ENCODE measurements at regions not wholly inside any gene's neighbourhood (a gene's known extent, or its start where the extent isn't known, plus 50 kb on each side); places are given as distances from the start of the nearest gene placed in this dataset.

DNA sequence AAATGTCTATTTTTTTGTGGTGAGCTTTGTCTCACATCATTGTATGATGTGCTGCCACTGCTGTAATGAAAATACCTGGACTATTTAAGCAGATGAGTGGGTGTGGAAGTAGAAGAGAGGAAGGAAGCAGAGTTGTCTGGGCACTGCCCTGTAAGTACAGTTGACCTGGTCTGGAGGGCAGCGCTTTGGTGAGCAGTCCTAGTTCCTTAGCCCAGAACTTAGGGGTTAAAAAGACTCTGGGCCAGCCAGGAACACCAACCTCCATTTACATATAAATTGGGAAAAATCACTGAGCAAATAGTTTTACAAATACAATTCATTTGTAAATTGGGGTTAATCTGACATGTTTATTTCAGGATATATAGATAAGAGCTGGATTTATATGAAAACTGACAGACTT, 347.1 kb upstream of the FAT1 start:
- no CpG with 5 or more reads among the region's 1 CpG for WGBS, 2 experiments (ENCODE audit: extremely low coverage in 2 of 2, insufficient read length in 1 of 2)
- H4K5ac ChIP-seq (ENCODE audit: low read depth, low read length) = no peak overlapping the region
- no peak overlapping the region for H3K18ac ChIP-seq (ENCODE audit: low read depth, low read length)
- H3K4ac ChIP-seq (ENCODE audit: low read depth, low read length) = no peak overlapping the region
- DNase-seq (no peak), ATAC-seq (ENCODE audit: low read depth) (no peak)
- no peaks in the 10 kb centered on the region for H3K27me3 ChIP-seq (ENCODE audit: control insufficient read depth, insufficient read depth, low read length)
- CTCF ChIA-PET = no interaction called here
- H3K4me3 ChIP-seq (ENCODE audit: insufficient read depth, low read depth, low read length) = no peak overlapping the region
- dilution Hi-C loops (cut with HindIII; ENCODE audit: low sequenced_read_pairs, unreplicated experiment) (no loop called here), in situ Hi-C loops (cut with MboI; ENCODE audit: low sequenced_read_pairs) (no loop called here), intact Hi-C loops (cut with micrococcal nuclease) (no loop called here)
- H2BK15ac ChIP-seq (ENCODE audit: low read depth, low read length) = no peak overlapping the region
- H2BK120ac ChIP-seq (ENCODE audit: low read depth, low read length) = no peak overlapping the region
- H3K4me1 ChIP-seq (ENCODE audit: control insufficient read depth, insufficient read depth, low read length) = no peaks in the 10 kb centered on the region; the same call in 1 of the 2 replicates
- POLR2A ChIA-PET (ENCODE audit: unreplicated experiment) = no interaction called here
- no peak overlapping the region for H4K8ac ChIP-seq (ENCODE audit: low read depth in 2 of 2, low read length in 2 of 2)
- BruUV-seq (replicated peaks) = no TSS peak
- no peak overlapping the region for H3K14ac ChIP-seq (replicated peaks; ENCODE audit: low read depth, low read length)
- H3K4me2 ChIP-seq (ENCODE audit: low read depth, low read length) = no peak overlapping the region
- H3K36me3 ChIP-seq (ENCODE audit: control insufficient read depth, insufficient read depth, low read length) = no peaks in the 10 kb centered on the region
- H2AK5ac ChIP-seq (ENCODE audit: low read depth, low read length) = no peak overlapping the region
- no peak overlapping the region for H3K9ac ChIP-seq (ENCODE audit: low read depth, low read length)
- no peaks in the 10 kb centered on the region for H3K9me3 ChIP-seq (ENCODE audit: control insufficient read depth, insufficient read depth, low read length)
- H2AFZ ChIP-seq (replicated peaks; ENCODE audit: low read length, poor library complexity) = no peak overlapping the region
- no peaks in the 10 kb centered on the region for H4K20me1 ChIP-seq (ENCODE audit: insufficient read depth, low read length)
- no peak overlapping the region for H4K91ac ChIP-seq (ENCODE audit: insufficient read depth, low read depth, low read length)
- no peak overlapping the region for H3K23ac ChIP-seq (ENCODE audit: low read depth, low read length)
- no peak overlapping the region for H2BK5ac ChIP-seq (ENCODE audit: low read depth, low read length, poor library complexity, severe bottlenecking)
- no peak overlapping the region for H2BK20ac ChIP-seq (ENCODE audit: low read depth, low read length)
- TF ChIP-seq, protein P1, sequence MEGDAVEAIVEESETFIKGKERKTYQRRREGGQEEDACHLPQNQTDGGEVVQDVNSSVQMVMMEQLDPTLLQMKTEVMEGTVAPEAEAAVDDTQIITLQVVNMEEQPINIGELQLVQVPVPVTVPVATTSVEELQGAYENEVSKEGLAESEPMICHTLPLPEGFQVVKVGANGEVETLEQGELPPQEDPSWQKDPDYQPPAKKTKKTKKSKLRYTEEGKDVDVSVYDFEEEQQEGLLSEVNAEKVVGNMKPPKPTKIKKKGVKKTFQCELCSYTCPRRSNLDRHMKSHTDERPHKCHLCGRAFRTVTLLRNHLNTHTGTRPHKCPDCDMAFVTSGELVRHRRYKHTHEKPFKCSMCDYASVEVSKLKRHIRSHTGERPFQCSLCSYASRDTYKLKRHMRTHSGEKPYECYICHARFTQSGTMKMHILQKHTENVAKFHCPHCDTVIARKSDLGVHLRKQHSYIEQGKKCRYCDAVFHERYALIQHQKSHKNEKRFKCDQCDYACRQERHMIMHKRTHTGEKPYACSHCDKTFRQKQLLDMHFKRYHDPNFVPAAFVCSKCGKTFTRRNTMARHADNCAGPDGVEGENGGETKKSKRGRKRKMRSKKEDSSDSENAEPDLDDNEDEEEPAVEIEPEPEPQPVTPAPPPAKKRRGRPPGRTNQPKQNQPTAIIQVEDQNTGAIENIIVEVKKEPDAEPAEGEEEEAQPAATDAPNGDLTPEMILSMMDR (conservative IDR thresholded peaks at IDR 0.05; ENCODE audit: low read depth, low read length) = no peak
- no peak for TF ChIP-seq MAZ (IDR thresholded peaks at IDR 0.05; ENCODE audit: borderline replicate concordance, low read depth, low read length)
- no peak for TF ChIP-seq MXI1 (IDR thresholded peaks at IDR 0.05; ENCODE audit: borderline replicate concordance, low read depth, low read length)
- H3K27ac ChIP-seq (ENCODE audit: insufficient read depth, low read length) = no peak overlapping the region
- no peaks in the 10 kb centered on the region for H3K9me1 ChIP-seq (ENCODE audit: insufficient read depth, low read length)
- H2AK9ac ChIP-seq (replicated peaks; ENCODE audit: low read depth, low read length, poor library complexity) = no peak overlapping the region
- H3K56ac ChIP-seq (ENCODE audit: extremely low read depth, insufficient read depth, low read length) = no peak overlapping the region
- H3K79me1 ChIP-seq (ENCODE audit: low read depth in 1 of 2, low read length in 2 of 2) = no peaks in the 10 kb centered on the region
